HCT116 (cell line): ENCODE measurements at regions not wholly inside any gene's neighbourhood (a gene's known extent, or its start where the extent isn't known, plus 50 kb on each side); places are given as distances from the start of the nearest gene placed in this dataset.
"Not testable (repeated sequence)": the region's sequence is repeated elsewhere in the genome, so short reads cannot be mapped to it uniquely, and the experiment has no call there.

Source experiments
- ATAC-seq: fragments of 200-7000 bp; cut with Tn5 transposase; 2 replicates; pipeline ENCODE4 v1.9.1; 2020; ENCODE audit warnings: mild to moderate bottlenecking, moderate library complexity
- BruUV-seq: library from RNA; stranded (reverse); fragments of 400-500 nt; replicated peaks from 2 replicates; lab custom pipeline; 2021; lab: Mats Ljungman, UMichigan
- CTCF ChIA-PET: fragments of 300-600 bp; sonication (Branson Sonifier 250); formaldehyde crosslinking; loops from one replicate; lab custom pipeline; 2021; ENCODE audit warnings: antibody characterized with exemption; lab: Charles Lee
- POLR2A ChIA-PET: fragments of 300-600, 350-600 bp; sonication (Branson Sonifier 250); formaldehyde crosslinking; loops from one replicate; lab custom pipeline; 2021; ENCODE audit warnings: antibody characterized with exemption; lab: Charles Lee
- RAD21 ChIA-PET, 2 experiments: fragments of 300-600 bp; sonication (Branson Sonifier 250); formaldehyde crosslinking; loops; one replicate each; lab custom pipeline; 2023; ENCODE audit warnings: low total read pairs in 2 of 2; ENCODE audit not compliant: uncharacterized antibody in 2 of 2, unreplicated experiment in 2 of 2, low non-redundant PET in 1 of 2; lab: Charles Lee
- DNase-seq: peaks from one replicate; pipeline ENCODE4 v3.0.0-alpha.2; 2010; ENCODE audit warnings: low read depth, low spot score
- H2AFZ ChIP-seq: fragments of 200-600 bp; shearing (Covaris generic), sonication (generic); 2 replicates; pipeline ENCODE4 v1.6.1; 2017; ENCODE audit warnings: low read depth, mixed run types, mixed read lengths, antibody characterized with exemption, low read length; ENCODE audit not compliant: poor library complexity, severe bottlenecking
- H3K27ac ChIP-seq: 2 replicates; pipeline ENCODE4 v1.5.1; 2012; ENCODE audit warnings: low read depth, low read length
- H3K27me3 ChIP-seq: fragments of 200-600 bp; sonication (generic); 2 replicates; pipeline ENCODE4 v1.6.1; 2016; ENCODE audit warnings: mixed run types, low read length, mixed read lengths; ENCODE audit not compliant: insufficient read depth
- H3K36me3 ChIP-seq, 2 experiments: fragments of 200-500 bp in 1 of 2; fragments of 200-600 bp in 1 of 2; sonication (Bioruptor generic) in 1 of 2; sonication (generic) in 1 of 2; 2 replicates each; pipeline versions ENCODE4 v1.5.1 to v1.6.1; 2014 to 2016; ENCODE audit warnings: low read length in 2 of 2, inconsistent platforms in 1 of 2, mixed read lengths in 1 of 2, mixed run types in 1 of 2; ENCODE audit not compliant: insufficient read depth in 2 of 2, control insufficient read depth in 1 of 2
- H3K4me1 ChIP-seq, 2 experiments: fragments of 200-600 bp in 1 of 2; sonication (generic) in 1 of 2; 2 replicates each; pipeline versions ENCODE4 v1.5.1 to v1.6.1; 2012 to 2017; ENCODE audit warnings: low read length in 2 of 2, inconsistent platforms in 1 of 2, mild to moderate bottlenecking in 1 of 2, mixed read lengths in 1 of 2, mixed run types in 1 of 2, moderate library complexity in 1 of 2; ENCODE audit not compliant: insufficient read depth in 2 of 2, control insufficient read depth in 1 of 2
- H3K4me2 ChIP-seq: fragments of 200-600 bp; sonication (generic); 2 replicates; pipeline ENCODE4 v1.6.1; 2017; ENCODE audit warnings: mixed run types, low read length, mixed read lengths
- H3K4me3 ChIP-seq, 2 experiments: fragments of 200-600 bp in 1 of 2; sonication (generic) in 1 of 2; replicated peaks in 1 of 2; 2 replicates each; pipeline ENCODE4 v1.5.1; 2011 to 2016; ENCODE audit warnings: low read length in 2 of 2, control low read depth in 1 of 2, low read depth in 1 of 2, mild to moderate bottlenecking in 1 of 2, mixed read lengths in 1 of 2, mixed run types in 1 of 2
- H3K79me2 ChIP-seq: fragments of 200-600 bp; sonication (generic); 2 replicates; pipeline ENCODE4 v1.6.1; 2017; ENCODE audit warnings: mild to moderate bottlenecking, mixed run types, low read length, moderate library complexity, mixed read lengths; ENCODE audit not compliant: insufficient read depth
- H3K9ac ChIP-seq: fragments of 200-600 bp; sonication (generic); 2 replicates; pipeline ENCODE4 v1.6.1; 2016; ENCODE audit warnings: low read length, mixed read lengths
- H3K9me2 ChIP-seq: fragments of 200-600 bp; sonication (generic), shearing (Covaris generic); 2 replicates; pipeline ENCODE4 v1.6.1; 2017; ENCODE audit warnings: mixed run types, mild to moderate bottlenecking, moderate library complexity; ENCODE audit not compliant: insufficient read depth
- H3K9me3 ChIP-seq, 2 experiments: fragments of 200-500 bp in 1 of 2; fragments of 200-600 bp in 1 of 2; sonication (Bioruptor generic) in 1 of 2; sonication (generic) in 1 of 2; 2 replicates each; pipeline ENCODE4 v1.6.1; 2014 to 2017; ENCODE audit warnings: low read length in 2 of 2, mixed read lengths in 2 of 2, inconsistent platforms in 1 of 2, low read depth in 1 of 2, mild to moderate bottlenecking in 1 of 2, mixed run types in 1 of 2, moderate library complexity in 1 of 2; ENCODE audit not compliant: control insufficient read depth in 1 of 2, insufficient read depth in 1 of 2
- H4K20me1 ChIP-seq: fragments of 200-600 bp; sonication (generic), shearing (Covaris generic); 2 replicates; pipeline ENCODE4 v1.6.1; 2017; ENCODE audit warnings: mixed run types, mild to moderate bottlenecking, moderate library complexity; ENCODE audit not compliant: insufficient read depth
- ATF3 ChIP-seq: IDR thresholded peaks from 2 replicates; pipeline ENCODE4 v1.6.1; 2012
- CBX3 ChIP-seq: IDR thresholded peaks from 2 replicates; pipeline ENCODE4 v1.6.1; 2012; ENCODE audit warnings: low read depth
- CEBPB ChIP-seq: IDR thresholded peaks from 2 replicates; pipeline ENCODE4 v1.6.1; 2012; ENCODE audit warnings: low read depth
- CTCF ChIP-seq, 3 experiments: fragments of 200-600 bp in 1 of 3; sonication (generic) in 1 of 3; IDR thresholded peaks in 2 of 3; conservative IDR thresholded peaks in 1 of 3; 2 replicates each; pipeline ENCODE4 v1.5.1; 2012 to 2017; ENCODE audit warnings: low read depth in 2 of 3, low read length in 2 of 3, antibody characterized with exemption in 1 of 3, borderline replicate concordance in 1 of 3, control low read depth in 1 of 3, mild to moderate bottlenecking in 1 of 3, mixed read lengths in 1 of 3, mixed run types in 1 of 3, moderate library complexity in 1 of 3; ENCODE audit not compliant: insufficient read depth in 1 of 3
- EGR1 ChIP-seq: IDR thresholded peaks from 2 replicates; pipeline ENCODE4 v1.6.1; 2012; ENCODE audit warnings: low read depth
- ELF1 ChIP-seq: IDR thresholded peaks from 2 replicates; pipeline ENCODE4 v1.6.1; 2012; ENCODE audit warnings: low read depth, borderline replicate concordance
- EZH2 ChIP-seq: fragments of 200-600 bp; sonication (generic); IDR thresholded peaks from 2 replicates; pipeline ENCODE4 v1.6.1; 2017; ENCODE audit warnings: antibody characterized with exemption, mixed run types
- FOSL1 ChIP-seq: IDR thresholded peaks from 2 replicates; pipeline ENCODE4 v1.6.1; 2012; ENCODE audit warnings: low read depth
- JUND ChIP-seq: IDR thresholded peaks from 2 replicates; pipeline ENCODE4 v1.6.1; 2012
- MAX ChIP-seq: IDR thresholded peaks from 2 replicates; pipeline ENCODE4 v1.6.1; 2012
- POLR2A ChIP-seq: IDR thresholded peaks from 2 replicates; pipeline ENCODE4 v1.7.0; 2011; ENCODE audit warnings: borderline replicate concordance; ENCODE audit not compliant: insufficient read depth, insufficient read length; ENCODE audit errors: extremely low read depth
- POLR2AphosphoS5 ChIP-seq: IDR thresholded peaks from 2 replicates; pipeline ENCODE4 v1.6.1; 2011; ENCODE audit warnings: mild to moderate bottlenecking, low read depth, low read length, moderate library complexity
- RAD21 ChIP-seq: IDR thresholded peaks from 2 replicates; pipeline ENCODE4 v1.6.1; 2012; ENCODE audit warnings: low read depth, mild to moderate bottlenecking
- REST ChIP-seq: IDR thresholded peaks from 2 replicates; pipeline ENCODE4 v1.6.1; 2012; ENCODE audit warnings: low read depth
- SP1 ChIP-seq: IDR thresholded peaks from 2 replicates; pipeline ENCODE4 v1.6.1; 2012; ENCODE audit warnings: low read depth
- YY1 ChIP-seq: IDR thresholded peaks from 2 replicates; pipeline ENCODE4 v1.6.1; 2011; ENCODE audit warnings: low read length, low read depth, moderate library complexity, mild to moderate bottlenecking; ENCODE audit not compliant: insufficient replicate concordance; ENCODE audit errors: extremely low read depth
- ZNF274 ChIP-seq: fragments of 200-500 bp; sonication (Bioruptor generic); IDR thresholded peaks from 2 replicates; pipeline ENCODE4 v1.6.1; 2014; ENCODE audit warnings: mild to moderate bottlenecking, low read depth, low read length, inconsistent platforms
- intact Hi-C: fragments of 100-400 bp; cut with micrococcal nuclease; formaldehyde crosslinking; loops from 2 replicates; pipeline ENCODE4 v1.10.0; 2022

- no peaks in the 10 kb centered on the region for H3K9me2 ChIP-seq
- no peak for TF ChIP-seq EGR1
- no peak for TF ChIP-seq ATF3
- no peak for TF ChIP-seq REST
- TF ChIP-seq EZH2 = no peak
- TF ChIP-seq JUND = no peak
- no peak for TF ChIP-seq MAX
- TF ChIP-seq CEBPB = no peak
- TF ChIP-seq CBX3 = no peak
- TF ChIP-seq ELF1 = no peak
- no peak for TF ChIP-seq RAD21
- no peak for TF ChIP-seq FOSL1
- no peak for TF ChIP-seq CTCF (IDR thresholded peaks at IDR 0.05 in 2 of 3, conservative IDR thresholded peaks at IDR 0.05 in 1 of 3; ENCODE audit: borderline replicate concordance in 1 of 3, insufficient read depth in 1 of 3, low read depth in 2 of 3, low read length in 2 of 3)
- no peak for TF ChIP-seq POLR2A
- TF ChIP-seq ZNF274 = no peak
- no peak for TF ChIP-seq POLR2AphosphoS5
- TF ChIP-seq YY1 = no peak
- no peak for TF ChIP-seq SP1
- TF ChIP-seq, all 23 proteins: peak for 0
- DNase-seq (no peak), ATAC-seq (no peak)
- Histone ChIP-seq H3K4me1 (no peaks in the 10 kb centered on the region), H3K9me3 (no peaks in the 10 kb centered on the region), H2AFZ (no peak overlapping the region), H3K79me2 (no peaks in the 10 kb centered on the region), H4K20me1 (no peaks in the 10 kb centered on the region), H3K27ac (no peak overlapping the region), H3K36me3 (no peaks in the 10 kb centered on the region), H3K4me3 (no peak overlapping the region), H3K9ac (no peak overlapping the region), H3K4me2 (no peak overlapping the region), H3K27me3 (no peaks in the 10 kb centered on the region)
- ChIA-PET POLR2A (no interaction called here), CTCF (no interaction called here), RAD21 (no interaction called here)
- intact Hi-C loops = no loop called here
- no TSS peak for BruUV-seq
These were observed 253.9 kb downstream of the RPLP1 start for GRCh38 chr15:69706353-69707097.

- RAD21 ChIA-PET, H3K4me1 ChIP-seq, H3K9me3 ChIP-seq, H3K4me3 ChIP-seq, ATAC-seq, H4K20me1 ChIP-seq, H3K27me3 ChIP-seq, H3K27ac ChIP-seq, H3K9ac ChIP-seq, BruUV-seq, H3K36me3 ChIP-seq, intact Hi-C loops, DNase-seq, H3K4me2 ChIP-seq, H2AFZ ChIP-seq, H3K9me2 ChIP-seq, CTCF ChIA-PET, H3K79me2 ChIP-seq, POLR2A ChIA-PET: not testable (repeated sequence)
These were observed 254.6 kb downstream of the RPLP1 start for GRCh38 chr15:69707241-69707640.
